ENCODE measurements at regions not wholly inside any gene's neighbourhood (a gene's known extent, or its start where the extent isn't known, plus 50 kb on each side); places are given as distances from the start of the nearest gene placed in this dataset.

GRCh38 chr6:149197482-149197881 is 120.0 kb upstream of the TAB2 start:
- Histone ChIP-seq H2AFZ (ENCODE audit: low read depth, low read length, severe bottlenecking) (no peak overlapping the region), H3K36me3 (ENCODE audit: low read length) (no peaks in the 10 kb centered on the region), H3F3A (ENCODE audit: insufficient read depth) (no peaks in the 10 kb centered on the region), H4K20me1 (ENCODE audit: low read depth, low read length) (no peaks in the 10 kb centered on the region), H3K4me2 (ENCODE audit: low read depth, low read length, poor library complexity, severe bottlenecking) (no peak overlapping the region), H3K4me3 (ENCODE audit: insufficient read depth, low read length, poor library complexity, severe bottlenecking) (no peak overlapping the region), H3K27ac (ENCODE audit: low read depth, low read length) (no peak overlapping the region), H3K79me2 (ENCODE audit: insufficient read depth, low read length) (no peaks in the 10 kb centered on the region), H3K9ac (ENCODE audit: low read length) (no peak overlapping the region), H3K27me3 (ENCODE audit: low read length) (no peaks in the 10 kb centered on the region), H3K9me2 (replicated peaks; ENCODE audit: insufficient read depth, low read length) (no peaks in the 10 kb centered on the region), H3K9me3 (ENCODE audit: insufficient read depth, low read length) (no peaks in the 10 kb centered on the region)
- no peak for TF ChIP-seq EZH2phosphoT487 (conservative IDR thresholded peaks at IDR 0.05; ENCODE audit: low read length)
- TF ChIP-seq, protein P1, sequence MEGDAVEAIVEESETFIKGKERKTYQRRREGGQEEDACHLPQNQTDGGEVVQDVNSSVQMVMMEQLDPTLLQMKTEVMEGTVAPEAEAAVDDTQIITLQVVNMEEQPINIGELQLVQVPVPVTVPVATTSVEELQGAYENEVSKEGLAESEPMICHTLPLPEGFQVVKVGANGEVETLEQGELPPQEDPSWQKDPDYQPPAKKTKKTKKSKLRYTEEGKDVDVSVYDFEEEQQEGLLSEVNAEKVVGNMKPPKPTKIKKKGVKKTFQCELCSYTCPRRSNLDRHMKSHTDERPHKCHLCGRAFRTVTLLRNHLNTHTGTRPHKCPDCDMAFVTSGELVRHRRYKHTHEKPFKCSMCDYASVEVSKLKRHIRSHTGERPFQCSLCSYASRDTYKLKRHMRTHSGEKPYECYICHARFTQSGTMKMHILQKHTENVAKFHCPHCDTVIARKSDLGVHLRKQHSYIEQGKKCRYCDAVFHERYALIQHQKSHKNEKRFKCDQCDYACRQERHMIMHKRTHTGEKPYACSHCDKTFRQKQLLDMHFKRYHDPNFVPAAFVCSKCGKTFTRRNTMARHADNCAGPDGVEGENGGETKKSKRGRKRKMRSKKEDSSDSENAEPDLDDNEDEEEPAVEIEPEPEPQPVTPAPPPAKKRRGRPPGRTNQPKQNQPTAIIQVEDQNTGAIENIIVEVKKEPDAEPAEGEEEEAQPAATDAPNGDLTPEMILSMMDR (IDR thresholded peaks at IDR 0.05; ENCODE audit: insufficient read depth, low read length, poor library complexity, severe bottlenecking) = no peak

GRCh38 chr6:149198265-149198664 is 119.2 kb upstream of the TAB2 start:
- H3K36me3 ChIP-seq (ENCODE audit: low read length) = no peaks in the 10 kb centered on the region
- no peak overlapping the region for H3K27ac ChIP-seq (ENCODE audit: low read depth, low read length)
- TF ChIP-seq, protein P1 (IDR thresholded peaks at IDR 0.05; ENCODE audit: insufficient read depth, low read length, poor library complexity, severe bottlenecking) = no peak
- TF ChIP-seq EZH2phosphoT487 (conservative IDR thresholded peaks at IDR 0.05; ENCODE audit: low read length) = no peak
- H3K79me2 ChIP-seq (ENCODE audit: insufficient read depth, low read length) = no peaks in the 10 kb centered on the region
- no peaks in the 10 kb centered on the region for H4K20me1 ChIP-seq (ENCODE audit: low read depth, low read length)
- H3K27me3 ChIP-seq (ENCODE audit: low read length) = no peaks in the 10 kb centered on the region
- no peak overlapping the region for H3K4me2 ChIP-seq (ENCODE audit: low read depth, low read length, poor library complexity, severe bottlenecking)
- H3K9me3 ChIP-seq (ENCODE audit: insufficient read depth, low read length) = no peaks in the 10 kb centered on the region
- no peak overlapping the region for H3K9ac ChIP-seq (ENCODE audit: low read length)
- no peak overlapping the region for H2AFZ ChIP-seq (ENCODE audit: low read depth, low read length, severe bottlenecking)
- no peaks in the 10 kb centered on the region for H3F3A ChIP-seq (ENCODE audit: insufficient read depth)
- no peak overlapping the region for H3K4me3 ChIP-seq (ENCODE audit: insufficient read depth, low read length, poor library complexity, severe bottlenecking)
- no peaks in the 10 kb centered on the region for H3K9me2 ChIP-seq (replicated peaks; ENCODE audit: insufficient read depth, low read length)

DNA sequence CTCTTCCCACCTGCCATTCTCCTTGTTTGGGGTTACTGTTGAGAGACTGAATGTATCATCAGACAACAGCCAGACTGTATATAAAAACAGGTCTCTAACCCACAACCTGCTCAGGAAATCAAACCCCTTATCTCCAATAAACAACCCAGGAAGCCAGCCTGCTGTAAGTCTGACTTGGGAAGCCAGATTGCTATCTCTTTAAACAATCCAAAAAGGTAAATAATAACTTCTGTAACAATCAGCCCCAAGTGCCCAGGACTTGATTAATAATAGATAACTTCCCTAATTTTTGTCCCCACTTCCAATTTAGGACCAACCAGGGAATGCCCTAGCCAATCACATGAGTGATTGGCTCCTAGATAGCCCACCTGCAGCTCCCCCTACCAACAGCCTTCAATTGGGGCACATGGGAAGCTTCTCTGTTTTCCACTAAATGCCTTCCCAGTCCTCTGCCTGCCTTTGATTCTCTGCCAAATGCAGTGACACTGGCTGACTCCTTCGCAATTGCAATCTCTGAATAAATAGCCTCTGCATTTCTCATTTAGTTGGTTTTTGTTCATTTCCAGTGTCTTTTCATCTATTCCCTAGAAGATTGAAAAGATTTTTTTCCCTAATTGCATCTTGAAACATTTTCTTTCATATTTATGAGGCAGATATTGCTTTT is 117.1 kb upstream of the TAB2 start:
- no peaks in the 10 kb centered on the region for H3K27me3 ChIP-seq (ENCODE audit: low read length)
- TF ChIP-seq, protein P1 (IDR thresholded peaks at IDR 0.05; ENCODE audit: insufficient read depth, low read length, poor library complexity, severe bottlenecking) = no peak
- H4K20me1 ChIP-seq (ENCODE audit: low read depth, low read length) = no peaks in the 10 kb centered on the region
- no peak overlapping the region for H3K9ac ChIP-seq (ENCODE audit: low read length)
- H3K4me2 ChIP-seq (ENCODE audit: low read depth, low read length, poor library complexity, severe bottlenecking) = no peak overlapping the region
- no peaks in the 10 kb centered on the region for H3F3A ChIP-seq (ENCODE audit: insufficient read depth)
- no peak overlapping the region for H2AFZ ChIP-seq (ENCODE audit: low read depth, low read length, severe bottlenecking)
- H3K9me2 ChIP-seq (replicated peaks; ENCODE audit: insufficient read depth, low read length) = no peaks in the 10 kb centered on the region
- H3K79me2 ChIP-seq (ENCODE audit: insufficient read depth, low read length) = no peaks in the 10 kb centered on the region
- no peaks in the 10 kb centered on the region for H3K9me3 ChIP-seq (ENCODE audit: insufficient read depth, low read length)
- no peak overlapping the region for H3K27ac ChIP-seq (ENCODE audit: low read depth, low read length)
- no peak overlapping the region for H3K4me3 ChIP-seq (ENCODE audit: insufficient read depth, low read length, poor library complexity, severe bottlenecking)
- H3K36me3 ChIP-seq (ENCODE audit: low read length) = no peaks in the 10 kb centered on the region

Data from SU-DHL-6 (cell line).